HL-60 (cell line): ENCODE measurements at regions not wholly inside any gene's neighbourhood (a gene's known extent, or its start where the extent isn't known, plus 50 kb on each side); places are given as distances from the start of the nearest gene placed in this dataset.

Source experiments
- CTCF ChIP-seq: IDR thresholded peaks from one replicate; pipeline ENCODE4 v1.5.1; 2011; ENCODE audit warnings: low read length, control low read depth, inconsistent platforms; ENCODE audit not compliant: insufficient read depth
- GABPA ChIP-seq: IDR thresholded peaks from 2 replicates; pipeline ENCODE4 v1.6.1; 2012; ENCODE audit warnings: low read depth
- POLR2AphosphoS5 ChIP-seq: IDR thresholded peaks from 2 replicates; pipeline ENCODE4 v1.6.1; 2012; ENCODE audit warnings: low read depth
- REST ChIP-seq: IDR thresholded peaks from 2 replicates; pipeline ENCODE4 v1.6.1; 2012; ENCODE audit warnings: low read depth; ENCODE audit not compliant: insufficient replicate concordance
- SPI1 ChIP-seq: IDR thresholded peaks from 2 replicates; pipeline ENCODE4 v1.6.1; 2012; ENCODE audit warnings: low read depth, mild to moderate bottlenecking, borderline replicate concordance

- TF ChIP-seq CTCF (no peak), REST (no peak), POLR2AphosphoS5 (no peak), GABPA (no peak), SPI1 (no peak)
Observed at GRCh38 chr4:165723051-165723795, 149.8 kb upstream of the TLL1 start.
